HG03025 (cell line): ENCODE measurements at regions not wholly inside any gene's neighbourhood (a gene's known extent, or its start where the extent isn't known, plus 50 kb on each side); places are given as distances from the start of the nearest gene placed in this dataset.
"Not testable (repeated sequence)": the region's sequence is repeated elsewhere in the genome, so short reads cannot be mapped to it uniquely, and the experiment has no call there.

Experiments
- ATAC-seq: cut with Tn5 transposase; IDR thresholded peaks from one replicate; pipeline ENCODE4 v1.9.1; 2021; ENCODE audit warnings: mild to moderate bottlenecking, moderate library complexity; ENCODE audit not compliant: unreplicated experiment, low FRiP score

- ATAC-seq: no peak
These were observed 635.9 kb downstream of the SUCLG1 start for GRCh38 chr2:83823229-83823628.

GRCh38 chr2:83817511-83817910 lies 641.6 kb downstream of the SUCLG1 start:
- ATAC-seq: no peak

GRCh38 chr2:83808878-83809277 lies 650.2 kb downstream of the SUCLG1 start:
- no peak for ATAC-seq

- ATAC-seq: no peak
These were observed 656.5 kb downstream of the SUCLG1 start for GRCh38 chr2:83802604-83803003.

GRCh38 chr2:83795777-83796176 lies 663.3 kb downstream of the SUCLG1 start:
- no peak for ATAC-seq

GRCh38 chr2:83790467-83790866 lies 668.6 kb downstream of the SUCLG1 start:
- ATAC-seq: not testable (repeated sequence)

GRCh38 chr2:83789674-83790073 lies 669.4 kb downstream of the SUCLG1 start:
- not testable (repeated sequence) for ATAC-seq

- not testable (repeated sequence) for ATAC-seq
These were observed 670.0 kb downstream of the SUCLG1 start for GRCh38 chr2:83788938-83789566.

GRCh38 chr2:83787189-83787588 lies 671.9 kb downstream of the SUCLG1 start:
- no peak for ATAC-seq

- no peak for ATAC-seq
These were observed 672.9 kb downstream of the SUCLG1 start for GRCh38 chr2:83786140-83786539.

GRCh38 chr2:83784947-83785346 lies 674.1 kb downstream of the SUCLG1 start:
- ATAC-seq: no peak

- ATAC-seq: no peak
These were observed 674.8 kb downstream of the SUCLG1 start for GRCh38 chr2:83784315-83784714.

- no peak for ATAC-seq
These were observed 677.0 kb downstream of the SUCLG1 start for GRCh38 chr2:83782122-83782521.

- no peak for ATAC-seq
These were observed 694.6 kb downstream of the SUCLG1 start for GRCh38 chr2:83764447-83765005.

- ATAC-seq: no peak
These were observed 701.8 kb downstream of the SUCLG1 start for GRCh38 chr2:83757329-83757728.

GRCh38 chr2:83756219-83756618 lies 702.9 kb downstream of the SUCLG1 start:
- no peak for ATAC-seq

- no peak for ATAC-seq
These were observed 711.9 kb downstream of the SUCLG1 start for GRCh38 chr2:83747141-83747540.

- no peak for ATAC-seq
These were observed 714.2 kb downstream of the SUCLG1 start for GRCh38 chr2:83744855-83745254.

GRCh38 chr2:83742117-83742782 lies 716.8 kb downstream of the SUCLG1 start:
- ATAC-seq: no peak

GRCh38 chr2:83730223-83730622 lies 728.9 kb downstream of the SUCLG1 start:
- no peak for ATAC-seq

GRCh38 chr2:83725735-83726134 lies 733.3 kb downstream of the SUCLG1 start:
- ATAC-seq: no peak

GRCh38 chr2:83705146-83705545 lies 753.9 kb downstream of the SUCLG1 start:
- ATAC-seq: no peak
